ENCODE measurements at regions not wholly inside any gene's neighbourhood (a gene's known extent, or its start where the extent isn't known, plus 50 kb on each side); places are given as distances from the start of the nearest gene placed in this dataset.

GRCh38 chr12:88417531-88417930, 162.7 kb downstream of the KITLG start:
- no peak for DNase-seq (ENCODE audit: low spot score)

- peak; percentile 70 for DNase-seq (ENCODE audit: low spot score)
Observed at GRCh38 chr12:88418856-88419497, 161.3 kb downstream of the KITLG start.

GRCh38 chr12:88419794-88420193, 160.5 kb downstream of the KITLG start:
- peak; percentile 40 for DNase-seq (ENCODE audit: low spot score)

GRCh38 chr12:88420457-88420856, 159.8 kb downstream of the KITLG start:
- DNase-seq (ENCODE audit: low spot score) = peak; percentile 86

- DNase-seq (ENCODE audit: low spot score) = no peak
Observed at GRCh38 chr12:88424791-88425730, 155.2 kb downstream of the KITLG start.

- DNase-seq (ENCODE audit: low spot score) = no peak
Observed at GRCh38 chr12:88428350-88428749, 151.9 kb downstream of the KITLG start.

- no peak for DNase-seq (ENCODE audit: low spot score)
Observed at GRCh38 chr12:88431246-88431645, 149.0 kb downstream of the KITLG start.

GRCh38 chr12:88432531-88433490, 147.5 kb downstream of the KITLG start:
- DNase-seq (ENCODE audit: low spot score) = no peak

- DNase-seq (ENCODE audit: low spot score) = no peak
Observed at GRCh38 chr12:88433997-88434703, 146.1 kb downstream of the KITLG start.

- DNase-seq (ENCODE audit: low spot score) = no peak
Observed at GRCh38 chr12:88435334-88436076, 144.8 kb downstream of the KITLG start.

- no peak for DNase-seq (ENCODE audit: low spot score)
Observed at GRCh38 chr12:88437226-88437625, 143.0 kb downstream of the KITLG start.
